HEK293 (cell line): ENCODE measurements at regions not wholly inside any gene's neighbourhood (a gene's known extent, or its start where the extent isn't known, plus 50 kb on each side); places are given as distances from the start of the nearest gene placed in this dataset.

Experiments
- CTCF ChIA-PET: fragments of 350-600 bp; formaldehyde crosslinking; extraction: SDS; loops from one replicate; lab custom pipeline; 2021; ENCODE audit warnings: antibody characterized with exemption; lab: Yijun Ruan, JAX
- POLR2A ChIA-PET: fragments of 300-600 bp; formaldehyde crosslinking; extraction: SDS; loops from one replicate; lab custom pipeline; 2020; ENCODE audit warnings: antibody characterized with exemption, inconsistent platforms; lab: Yijun Ruan, JAX
- H3K27ac ChIP-seq: fragments of 200-500 bp; sonication (Bioruptor generic); 2 replicates; pipeline ENCODE4 v1.5.1; 2014; ENCODE audit warnings: low read depth, low read length, control low read depth, inconsistent platforms; ENCODE audit errors: extremely low read depth
- H3K36me3 ChIP-seq, 2 experiments: fragments of 200-500 bp in 1 of 2; sonication (Bioruptor generic) in 1 of 2; 1 replicate in 1 of 2; 2 replicates in 1 of 2; pipeline ENCODE4 v1.5.1; 2014 to 2017; ENCODE audit warnings: inconsistent platforms in 2 of 2, low read length in 2 of 2; ENCODE audit not compliant: control insufficient read depth in 2 of 2, insufficient read depth in 1 of 2
- H3K4me1 ChIP-seq: fragments of 200-500 bp; sonication (Bioruptor generic); 2 replicates; pipeline ENCODE4 v1.5.1; 2014; ENCODE audit warnings: mild to moderate bottlenecking, low read length, inconsistent platforms; ENCODE audit not compliant: control insufficient read depth, insufficient read depth
- H3K4me3 ChIP-seq: 2 replicates; pipeline ENCODE4 v1.5.1; 2011; ENCODE audit warnings: low read depth, mild to moderate bottlenecking, control low read depth, low read length, moderate library complexity
- H3K9me3 ChIP-seq: fragments of 200-500 bp; sonication (Bioruptor generic); 2 replicates; pipeline ENCODE4 v1.5.1; 2014; ENCODE audit warnings: low read depth, low read length, inconsistent platforms; ENCODE audit not compliant: control insufficient read depth, insufficient read depth
- BCL11A ChIP-seq: fragments of 450-650 bp; formaldehyde crosslinking; IDR thresholded peaks from 2 replicates; pipeline ENCODE4 v1.5.1; 2016; ENCODE audit warnings: low read depth, missing biosample characterization, missing genetic modification characterization
- KLF7 ChIP-seq: fragments of 450-650 bp; formaldehyde crosslinking; IDR thresholded peaks from 2 replicates; pipeline ENCODE4 v1.5.1; 2016; ENCODE audit warnings: missing biosample characterization, missing genetic modification characterization, borderline replicate concordance
- ZNF114 ChIP-seq: fragments of 450-650 bp; formaldehyde crosslinking; IDR thresholded peaks from 2 replicates; pipeline ENCODE4 v1.5.0; 2017; ENCODE audit warnings: missing biosample characterization, missing genetic modification characterization
- ZNF146 ChIP-seq: fragments of 450-650 bp; formaldehyde crosslinking; IDR thresholded peaks from 2 replicates; pipeline ENCODE4 v1.5.1; 2016; ENCODE audit warnings: missing biosample characterization, missing genetic modification characterization
- ZNF174 ChIP-seq: fragments of 450-650 bp; formaldehyde crosslinking; IDR thresholded peaks from 2 replicates; pipeline ENCODE4 v1.5.0; 2017; ENCODE audit warnings: missing biosample characterization, mild to moderate bottlenecking, missing genetic modification characterization
- ZNF24 ChIP-seq: fragments of 450-650 bp; formaldehyde crosslinking; IDR thresholded peaks from 2 replicates; pipeline ENCODE4 v1.5.1; 2016; ENCODE audit warnings: missing biosample characterization, missing genetic modification characterization
- ZNF274 ChIP-seq, 2 experiments: fragments of 200-500 bp in 1 of 2; fragments of 450-650 bp in 1 of 2; sonication (Bioruptor generic) in 1 of 2; formaldehyde crosslinking in 1 of 2; IDR thresholded peaks; 2 replicates each; pipeline versions ENCODE4 v1.5.1 to v1.6.1; 2014 to 2016; ENCODE audit warnings: borderline replicate concordance in 1 of 2, inconsistent platforms in 1 of 2, low read length in 1 of 2, missing biosample characterization in 1 of 2, missing genetic modification characterization in 1 of 2
- ZNF324 ChIP-seq: fragments of 450-650 bp; formaldehyde crosslinking; IDR thresholded peaks from 2 replicates; pipeline ENCODE4 v1.5.1; 2016; ENCODE audit warnings: missing biosample characterization, missing genetic modification characterization
- ZNF366 ChIP-seq: fragments of 450-650 bp; formaldehyde crosslinking; conservative IDR thresholded peaks from 2 replicates; pipeline ENCODE4 v1.5.1; 2016; ENCODE audit warnings: missing biosample characterization, missing genetic modification characterization
- ZNF558 ChIP-seq: fragments of 450-650 bp; formaldehyde crosslinking; IDR thresholded peaks from 2 replicates; pipeline ENCODE4 v1.5.1; 2016; ENCODE audit warnings: missing biosample characterization, missing genetic modification characterization
- ZNF571 ChIP-seq: fragments of 450-650 bp; formaldehyde crosslinking; IDR thresholded peaks from 2 replicates; pipeline ENCODE4 v1.5.0; 2017; ENCODE audit warnings: missing biosample characterization, missing genetic modification characterization
- ZNF600 ChIP-seq: fragments of 450-650 bp; formaldehyde crosslinking; IDR thresholded peaks from 2 replicates; pipeline ENCODE4 v1.5.1; 2016; ENCODE audit warnings: missing biosample characterization, missing genetic modification characterization
- ZNF658 ChIP-seq: fragments of 450-650 bp; formaldehyde crosslinking; IDR thresholded peaks from 2 replicates; pipeline ENCODE4; 2016; ENCODE audit warnings: missing biosample characterization, missing genetic modification characterization
- ZNF785 ChIP-seq: fragments of 450-650 bp; formaldehyde crosslinking; IDR thresholded peaks from 2 replicates; pipeline ENCODE4 v1.5.1; 2016; ENCODE audit warnings: missing biosample characterization, missing genetic modification characterization
- TF ChIP-seq, protein P1 (sequence below): fragments of 450-650 bp; formaldehyde crosslinking; IDR thresholded peaks from 2 replicates; pipeline ENCODE4 v1.5.1; 2016; ENCODE audit warnings: missing biosample characterization, missing genetic modification characterization, low read depth
- TF ChIP-seq, protein P2 (sequence below): fragments of 450-650 bp; IDR thresholded peaks from 2 replicates; pipeline ENCODE4 v1.5.1; 2018; ENCODE audit warnings: missing biosample characterization, missing genetic modification characterization
- TF ChIP-seq, protein P3 (sequence below): fragments of 450-650 bp; formaldehyde crosslinking; IDR thresholded peaks from 2 replicates; pipeline ENCODE4 v1.5.1; 2016; ENCODE audit warnings: missing biosample characterization, missing genetic modification characterization

DNA sequence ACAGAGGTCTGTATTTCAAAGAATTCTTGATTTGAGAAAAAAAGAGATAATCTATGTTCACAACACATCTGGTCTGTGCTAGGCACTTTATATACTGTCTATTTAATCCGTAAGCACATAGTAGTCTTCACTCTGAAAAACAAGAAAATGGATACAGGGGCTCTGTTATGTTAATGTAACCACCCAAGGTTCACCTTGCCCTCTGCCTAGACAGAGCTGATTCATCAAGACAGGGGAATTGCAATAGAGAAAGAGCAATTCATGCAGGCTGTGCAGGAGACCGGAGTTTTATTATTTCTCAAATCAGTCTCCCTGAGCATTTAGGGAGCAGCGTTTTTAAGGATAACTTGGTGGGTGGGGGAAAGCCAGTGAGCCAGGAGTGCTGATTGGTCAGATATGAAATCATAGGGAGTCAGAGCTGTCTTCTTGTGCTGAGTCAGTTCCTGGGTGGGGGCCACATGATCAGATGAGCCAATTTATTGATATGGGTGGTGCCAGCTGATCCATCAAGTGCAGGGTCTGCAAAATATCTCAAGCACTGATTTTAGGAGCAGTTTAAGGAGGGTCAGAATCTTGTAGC is 92.9 kb upstream of the TNIP3 start (continued):
- TF ChIP-seq, protein P1, sequence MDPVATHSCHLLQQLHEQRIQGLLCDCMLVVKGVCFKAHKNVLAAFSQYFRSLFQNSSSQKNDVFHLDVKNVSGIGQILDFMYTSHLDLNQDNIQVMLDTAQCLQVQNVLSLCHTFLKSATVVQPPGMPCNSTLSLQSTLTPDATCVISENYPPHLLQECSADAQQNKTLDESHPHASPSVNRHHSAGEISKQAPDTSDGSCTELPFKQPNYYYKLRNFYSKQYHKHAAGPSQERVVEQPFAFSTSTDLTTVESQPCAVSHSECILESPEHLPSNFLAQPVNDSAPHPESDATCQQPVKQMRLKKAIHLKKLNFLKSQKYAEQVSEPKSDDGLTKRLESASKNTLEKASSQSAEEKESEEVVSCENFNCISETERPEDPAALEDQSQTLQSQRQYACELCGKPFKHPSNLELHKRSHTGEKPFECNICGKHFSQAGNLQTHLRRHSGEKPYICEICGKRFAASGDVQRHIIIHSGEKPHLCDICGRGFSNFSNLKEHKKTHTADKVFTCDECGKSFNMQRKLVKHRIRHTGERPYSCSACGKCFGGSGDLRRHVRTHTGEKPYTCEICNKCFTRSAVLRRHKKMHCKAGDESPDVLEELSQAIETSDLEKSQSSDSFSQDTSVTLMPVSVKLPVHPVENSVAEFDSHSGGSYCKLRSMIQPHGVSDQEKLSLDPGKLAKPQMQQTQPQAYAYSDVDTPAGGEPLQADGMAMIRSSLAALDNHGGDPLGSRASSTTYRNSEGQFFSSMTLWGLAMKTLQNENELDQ (tag by site-specific recombination) = no peak
- TF ChIP-seq ZNF324 (tag by site-specific recombination) = no peak
- TF ChIP-seq ZNF24 (tag by site-specific recombination) = no peak
- no peak for TF ChIP-seq ZNF274 (IDR thresholded peaks at IDR 0.05; ENCODE audit: low read length)
- no peak for TF ChIP-seq ZNF274 (tag by site-specific recombination; IDR thresholded peaks at IDR 0.05; ENCODE audit: borderline replicate concordance)
- no peak for TF ChIP-seq ZNF600 (tag by site-specific recombination)
- no peak for TF ChIP-seq ZNF174
- TF ChIP-seq, all 188 proteins: peak for 0

DNA sequence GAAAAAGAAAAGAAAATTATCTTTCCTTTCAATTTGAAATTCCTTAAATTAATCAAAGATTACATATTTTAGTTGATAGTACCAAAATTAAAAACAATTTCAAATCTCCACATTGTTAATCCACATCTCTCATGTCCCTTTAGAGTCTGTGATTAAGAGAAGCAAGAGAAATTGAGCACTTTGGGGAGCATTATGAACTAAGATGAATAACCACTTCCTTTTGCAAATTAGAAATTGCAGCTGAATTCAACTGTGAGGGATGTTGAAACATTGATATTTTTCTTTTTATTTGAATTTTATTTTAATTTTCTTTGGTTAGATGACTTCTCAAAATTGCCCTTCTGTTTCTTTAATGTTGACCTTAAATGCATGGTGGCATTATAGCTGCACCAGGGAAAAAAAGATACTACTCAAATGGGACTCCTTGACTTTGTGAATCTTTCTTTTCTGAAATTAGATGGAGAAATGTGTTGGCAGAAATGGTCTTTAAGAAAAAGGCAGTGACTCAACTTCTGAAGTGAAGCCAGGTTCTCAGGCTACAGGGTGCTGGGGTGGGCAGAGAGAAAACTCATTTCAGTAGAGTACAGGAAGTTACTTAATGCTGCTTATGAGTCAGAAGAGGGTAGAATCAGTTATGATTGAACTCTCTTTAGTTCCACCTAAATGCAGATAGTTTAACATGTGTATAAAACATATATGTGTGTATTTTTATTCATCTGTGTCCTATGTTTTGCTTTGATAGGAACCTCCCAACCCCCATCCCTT is 92.0 kb upstream of the TNIP3 start:
- Histone ChIP-seq H3K36me3 (no peaks in the 10 kb centered on the region), H3K27ac (no peak overlapping the region), H3K4me3 (no peak overlapping the region), H3K9me3 (no peaks in the 10 kb centered on the region), H3K4me1 (no peaks in the 10 kb centered on the region)
- TF ChIP-seq ZNF366 (tag by site-specific recombination) (no peak), BCL11A (no peak), ZNF114 (tag by site-specific recombination) (no peak), ZNF571 (tag by site-specific recombination) (no peak), KLF7 (tag by site-specific recombination) (no peak), ZNF785 (tag by site-specific recombination) (no peak), ZNF658 (tag by site-specific recombination) (no peak), ZNF558 (tag by site-specific recombination) (no peak), ZNF146 (tag by site-specific recombination) (no peak)
- TF ChIP-seq, protein P2, sequence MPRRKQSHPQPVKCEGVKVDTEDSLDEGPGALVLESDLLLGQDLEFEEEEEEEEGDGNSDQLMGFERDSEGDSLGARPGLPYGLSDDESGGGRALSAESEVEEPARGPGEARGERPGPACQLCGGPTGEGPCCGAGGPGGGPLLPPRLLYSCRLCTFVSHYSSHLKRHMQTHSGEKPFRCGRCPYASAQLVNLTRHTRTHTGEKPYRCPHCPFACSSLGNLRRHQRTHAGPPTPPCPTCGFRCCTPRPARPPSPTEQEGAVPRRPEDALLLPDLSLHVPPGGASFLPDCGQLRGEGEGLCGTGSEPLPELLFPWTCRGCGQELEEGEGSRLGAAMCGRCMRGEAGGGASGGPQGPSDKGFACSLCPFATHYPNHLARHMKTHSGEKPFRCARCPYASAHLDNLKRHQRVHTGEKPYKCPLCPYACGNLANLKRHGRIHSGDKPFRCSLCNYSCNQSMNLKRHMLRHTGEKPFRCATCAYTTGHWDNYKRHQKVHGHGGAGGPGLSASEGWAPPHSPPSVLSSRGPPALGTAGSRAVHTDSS (tag by site-specific recombination) = no peak
- TF ChIP-seq, protein P3, sequence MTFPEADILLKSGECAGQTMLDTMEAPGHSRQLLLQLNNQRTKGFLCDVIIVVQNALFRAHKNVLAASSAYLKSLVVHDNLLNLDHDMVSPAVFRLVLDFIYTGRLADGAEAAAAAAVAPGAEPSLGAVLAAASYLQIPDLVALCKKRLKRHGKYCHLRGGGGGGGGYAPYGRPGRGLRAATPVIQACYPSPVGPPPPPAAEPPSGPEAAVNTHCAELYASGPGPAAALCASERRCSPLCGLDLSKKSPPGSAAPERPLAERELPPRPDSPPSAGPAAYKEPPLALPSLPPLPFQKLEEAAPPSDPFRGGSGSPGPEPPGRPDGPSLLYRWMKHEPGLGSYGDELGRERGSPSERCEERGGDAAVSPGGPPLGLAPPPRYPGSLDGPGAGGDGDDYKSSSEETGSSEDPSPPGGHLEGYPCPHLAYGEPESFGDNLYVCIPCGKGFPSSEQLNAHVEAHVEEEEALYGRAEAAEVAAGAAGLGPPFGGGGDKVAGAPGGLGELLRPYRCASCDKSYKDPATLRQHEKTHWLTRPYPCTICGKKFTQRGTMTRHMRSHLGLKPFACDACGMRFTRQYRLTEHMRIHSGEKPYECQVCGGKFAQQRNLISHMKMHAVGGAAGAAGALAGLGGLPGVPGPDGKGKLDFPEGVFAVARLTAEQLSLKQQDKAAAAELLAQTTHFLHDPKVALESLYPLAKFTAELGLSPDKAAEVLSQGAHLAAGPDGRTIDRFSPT (tag by site-specific recombination) = no peak
- ChIA-PET POLR2A (no interaction called here), CTCF (interaction anchor here (0.6 kb wide), 1 partner anchor 41 kb away, joined by 6 read pairs; no protein-coding TSS in a partner anchor)
